Panc1 (cell line): ENCODE measurements at regions not wholly inside any gene's neighbourhood (a gene's known extent, or its start where the extent isn't known, plus 50 kb on each side); places are given as distances from the start of the nearest gene placed in this dataset.

ENCODE experiments used
- POLR2AphosphoS5 ChIP-seq: IDR thresholded peaks from 2 replicates; pipeline ENCODE4 v1.6.1; 2012; ENCODE audit warnings: mild to moderate bottlenecking, low read depth, low read length, moderate library complexity
- SIN3A ChIP-seq: IDR thresholded peaks from 2 replicates; pipeline ENCODE4 v1.6.1; 2012; ENCODE audit warnings: low read depth, mild to moderate bottlenecking, low read length, moderate library complexity, borderline replicate concordance; ENCODE audit not compliant: insufficient read depth
- TCF7L2 ChIP-seq: IDR thresholded peaks from 2 replicates; pipeline ENCODE4 v1.6.1; 2011; ENCODE audit warnings: mild to moderate bottlenecking, low read depth, low read length, inconsistent platforms
- TF ChIP-seq, protein P1 (sequence below): fragments of 450-650 bp; IDR thresholded peaks from 2 replicates; pipeline ENCODE4 v1.5.1; 2017; ENCODE audit warnings: mild to moderate bottlenecking
- TF ChIP-seq, protein P2 (sequence below), 2 experiments: IDR thresholded peaks; 2 replicates each; pipeline ENCODE4 v1.6.1; 2011 to 2012; ENCODE audit warnings: low read depth in 2 of 2, control low read depth in 1 of 2, low read length in 1 of 2, mild to moderate bottlenecking in 1 of 2, moderate library complexity in 1 of 2; ENCODE audit not compliant: insufficient read depth in 1 of 2

DNA sequence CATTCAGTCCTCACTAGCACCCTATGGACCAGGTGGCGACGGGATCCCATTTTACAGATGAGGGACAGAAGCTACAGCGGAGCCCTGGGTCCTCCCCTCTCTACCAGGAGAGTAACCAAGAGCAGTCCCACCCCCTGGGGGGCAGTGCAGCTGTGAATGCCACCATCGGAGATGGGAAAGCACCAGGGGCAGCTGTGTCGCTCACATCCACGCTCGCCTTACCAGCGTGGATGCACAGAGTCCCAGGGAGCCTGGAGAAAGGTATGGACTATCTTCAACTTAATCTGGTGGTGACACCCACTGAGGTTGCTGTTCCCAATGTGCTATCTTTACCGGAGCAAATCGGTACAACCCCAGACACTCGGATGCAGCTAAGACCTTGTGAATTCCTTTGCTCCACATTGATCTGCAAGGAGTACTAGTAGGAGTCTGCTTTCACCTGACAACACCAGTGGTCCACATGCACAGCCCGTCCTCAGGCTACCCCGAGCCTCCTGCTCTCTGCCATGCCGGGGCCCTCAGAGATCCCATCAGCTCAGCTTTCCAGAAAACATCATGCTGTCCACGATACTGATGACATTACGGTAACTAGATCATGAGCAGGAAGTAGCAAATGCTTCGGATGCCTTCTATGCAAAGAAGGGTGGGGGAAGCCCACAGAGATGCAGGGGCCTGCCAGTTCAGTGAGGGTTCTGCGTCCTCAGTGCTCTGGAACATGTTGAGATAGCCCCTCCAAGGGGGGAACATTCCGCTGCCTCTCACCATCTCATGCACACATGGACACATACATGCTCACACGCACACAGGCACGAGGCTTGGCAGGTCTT is 126.0 kb downstream of the CTTN start:
- TF ChIP-seq POLR2AphosphoS5 (no peak), SIN3A (no peak), TCF7L2 (no peak)
- TF ChIP-seq, protein P1, sequence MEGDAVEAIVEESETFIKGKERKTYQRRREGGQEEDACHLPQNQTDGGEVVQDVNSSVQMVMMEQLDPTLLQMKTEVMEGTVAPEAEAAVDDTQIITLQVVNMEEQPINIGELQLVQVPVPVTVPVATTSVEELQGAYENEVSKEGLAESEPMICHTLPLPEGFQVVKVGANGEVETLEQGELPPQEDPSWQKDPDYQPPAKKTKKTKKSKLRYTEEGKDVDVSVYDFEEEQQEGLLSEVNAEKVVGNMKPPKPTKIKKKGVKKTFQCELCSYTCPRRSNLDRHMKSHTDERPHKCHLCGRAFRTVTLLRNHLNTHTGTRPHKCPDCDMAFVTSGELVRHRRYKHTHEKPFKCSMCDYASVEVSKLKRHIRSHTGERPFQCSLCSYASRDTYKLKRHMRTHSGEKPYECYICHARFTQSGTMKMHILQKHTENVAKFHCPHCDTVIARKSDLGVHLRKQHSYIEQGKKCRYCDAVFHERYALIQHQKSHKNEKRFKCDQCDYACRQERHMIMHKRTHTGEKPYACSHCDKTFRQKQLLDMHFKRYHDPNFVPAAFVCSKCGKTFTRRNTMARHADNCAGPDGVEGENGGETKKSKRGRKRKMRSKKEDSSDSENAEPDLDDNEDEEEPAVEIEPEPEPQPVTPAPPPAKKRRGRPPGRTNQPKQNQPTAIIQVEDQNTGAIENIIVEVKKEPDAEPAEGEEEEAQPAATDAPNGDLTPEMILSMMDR: no peak
- TF ChIP-seq, protein P2, sequence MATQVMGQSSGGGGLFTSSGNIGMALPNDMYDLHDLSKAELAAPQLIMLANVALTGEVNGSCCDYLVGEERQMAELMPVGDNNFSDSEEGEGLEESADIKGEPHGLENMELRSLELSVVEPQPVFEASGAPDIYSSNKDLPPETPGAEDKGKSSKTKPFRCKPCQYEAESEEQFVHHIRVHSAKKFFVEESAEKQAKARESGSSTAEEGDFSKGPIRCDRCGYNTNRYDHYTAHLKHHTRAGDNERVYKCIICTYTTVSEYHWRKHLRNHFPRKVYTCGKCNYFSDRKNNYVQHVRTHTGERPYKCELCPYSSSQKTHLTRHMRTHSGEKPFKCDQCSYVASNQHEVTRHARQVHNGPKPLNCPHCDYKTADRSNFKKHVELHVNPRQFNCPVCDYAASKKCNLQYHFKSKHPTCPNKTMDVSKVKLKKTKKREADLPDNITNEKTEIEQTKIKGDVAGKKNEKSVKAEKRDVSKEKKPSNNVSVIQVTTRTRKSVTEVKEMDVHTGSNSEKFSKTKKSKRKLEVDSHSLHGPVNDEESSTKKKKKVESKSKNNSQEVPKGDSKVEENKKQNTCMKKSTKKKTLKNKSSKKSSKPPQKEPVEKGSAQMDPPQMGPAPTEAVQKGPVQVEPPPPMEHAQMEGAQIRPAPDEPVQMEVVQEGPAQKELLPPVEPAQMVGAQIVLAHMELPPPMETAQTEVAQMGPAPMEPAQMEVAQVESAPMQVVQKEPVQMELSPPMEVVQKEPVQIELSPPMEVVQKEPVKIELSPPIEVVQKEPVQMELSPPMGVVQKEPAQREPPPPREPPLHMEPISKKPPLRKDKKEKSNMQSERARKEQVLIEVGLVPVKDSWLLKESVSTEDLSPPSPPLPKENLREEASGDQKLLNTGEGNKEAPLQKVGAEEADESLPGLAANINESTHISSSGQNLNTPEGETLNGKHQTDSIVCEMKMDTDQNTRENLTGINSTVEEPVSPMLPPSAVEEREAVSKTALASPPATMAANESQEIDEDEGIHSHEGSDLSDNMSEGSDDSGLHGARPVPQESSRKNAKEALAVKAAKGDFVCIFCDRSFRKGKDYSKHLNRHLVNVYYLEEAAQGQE (IDR thresholded peaks at IDR 0.05; ENCODE audit: insufficient read depth in 1 of 2, low read depth in 2 of 2, low read length in 1 of 2): no peak
